Sigmoid colon (tissue), 6 donors: ENCODE measurements at regions not wholly inside any gene's neighbourhood (a gene's known extent, or its start where the extent isn't known, plus 50 kb on each side); places are given as distances from the start of the nearest gene placed in this dataset.

Experiments
- DNase-seq: peaks from one replicate; pipeline ENCODE4 v3.0.0-alpha.2; 2019
- H3K27ac ChIP-seq, 4 donors: fragments of 200-600 bp; sonication (generic); one replicate each; pipeline ENCODE4 v1.5.1; 2016 to 2019; ENCODE audit warnings: mild to moderate bottlenecking in 1 of 4
- H3K27me3 ChIP-seq, 3 donors: fragments of 200-600 bp; sonication (generic); one replicate each; pipeline ENCODE4 v1.5.1; 2019; ENCODE audit warnings: mild to moderate bottlenecking in 1 of 3
- H3K36me3 ChIP-seq, 4 donors: fragments of 200-600 bp; sonication (generic); one replicate each; pipeline ENCODE4 v1.5.1; 2016 to 2019
- H3K4me1 ChIP-seq, 4 donors: fragments of 200-600 bp; sonication (generic); one replicate each; pipeline ENCODE4 v1.5.1; 2017 to 2019
- H3K4me3 ChIP-seq, 4 donors: fragments of 200-600 bp; sonication (generic); one replicate each; pipeline ENCODE4 v1.5.1; 2017 to 2019; ENCODE audit warnings: mild to moderate bottlenecking in 2 of 4, moderate library complexity in 1 of 4
- H3K9me3 ChIP-seq, 4 donors: fragments of 200-600 bp in 3 of 4; sonication (generic) in 3 of 4; one replicate each; pipeline versions ENCODE4 v1.5.1 to v1.6.1; 2013 to 2019
- EP300 ChIP-seq, 4 donors: sonication (generic); formaldehyde crosslinking; IDR thresholded peaks; one replicate each; pipeline ENCODE4 v1.6.1; 2017; ENCODE audit warnings: antibody characterized with exemption in 4 of 4
- POLR2A ChIP-seq, 2 donors: fragments of 450-650 bp; IDR thresholded peaks; one replicate each; pipeline ENCODE4 v1.6.1; 2016; ENCODE audit warnings: antibody characterized with exemption in 2 of 2, mild to moderate bottlenecking in 2 of 2, moderate library complexity in 2 of 2
- POLR2AphosphoS5 ChIP-seq, 4 donors: sonication (generic); formaldehyde crosslinking; IDR thresholded peaks; one replicate each; pipeline ENCODE4 v1.6.1; 2017; ENCODE audit warnings: antibody characterized with exemption in 4 of 4
- WGBS, 2 donors: extraction: QIAGEN DNeasy Blood & Tissue Kit; methylation state at CpG; one replicate each; pipeline ENCODE4 v1.1.7; 2013; 5-methylcytosine and 5-hydroxymethylcytosine counted together
- intact Hi-C: fragments of 100-400 bp; cut with DNase I; formaldehyde crosslinking; loops from one replicate; pipeline ENCODE4 v1.15.1; 2023
- TF ChIP-seq, protein P1 (sequence below), 4 experiments: fragments of 450-650 bp in 3 of 4; fragments of 200-600 bp in 1 of 4; IDR thresholded peaks; one replicate each; pipeline ENCODE4 v1.5.1; 2016 to 2019; ENCODE audit warnings: antibody characterized with exemption in 4 of 4, mild to moderate bottlenecking in 3 of 4, moderate library complexity in 2 of 4
- donor health status: healthy with polysubstance abuse.
- donor health status: healthy.

- H3K27me3 ChIP-seq: no peaks in the 10 kb centered on the region
- no peak for TF ChIP-seq POLR2A (IDR thresholded peaks at IDR 0.05)
- TF ChIP-seq, protein P1, sequence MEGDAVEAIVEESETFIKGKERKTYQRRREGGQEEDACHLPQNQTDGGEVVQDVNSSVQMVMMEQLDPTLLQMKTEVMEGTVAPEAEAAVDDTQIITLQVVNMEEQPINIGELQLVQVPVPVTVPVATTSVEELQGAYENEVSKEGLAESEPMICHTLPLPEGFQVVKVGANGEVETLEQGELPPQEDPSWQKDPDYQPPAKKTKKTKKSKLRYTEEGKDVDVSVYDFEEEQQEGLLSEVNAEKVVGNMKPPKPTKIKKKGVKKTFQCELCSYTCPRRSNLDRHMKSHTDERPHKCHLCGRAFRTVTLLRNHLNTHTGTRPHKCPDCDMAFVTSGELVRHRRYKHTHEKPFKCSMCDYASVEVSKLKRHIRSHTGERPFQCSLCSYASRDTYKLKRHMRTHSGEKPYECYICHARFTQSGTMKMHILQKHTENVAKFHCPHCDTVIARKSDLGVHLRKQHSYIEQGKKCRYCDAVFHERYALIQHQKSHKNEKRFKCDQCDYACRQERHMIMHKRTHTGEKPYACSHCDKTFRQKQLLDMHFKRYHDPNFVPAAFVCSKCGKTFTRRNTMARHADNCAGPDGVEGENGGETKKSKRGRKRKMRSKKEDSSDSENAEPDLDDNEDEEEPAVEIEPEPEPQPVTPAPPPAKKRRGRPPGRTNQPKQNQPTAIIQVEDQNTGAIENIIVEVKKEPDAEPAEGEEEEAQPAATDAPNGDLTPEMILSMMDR (IDR thresholded peaks at IDR 0.05): no peak
- no peak for TF ChIP-seq EP300 (IDR thresholded peaks at IDR 0.05)
- no peak for TF ChIP-seq POLR2AphosphoS5 (IDR thresholded peaks at IDR 0.05)
- 8 to 28% methylated on average over 2 of the region's 2 CpGs for WGBS, 2 donors
- no peak overlapping the region for H3K4me3 ChIP-seq
- H3K4me1 ChIP-seq: no peaks in the 10 kb centered on the region
- H3K36me3 ChIP-seq: no peaks in the 10 kb centered on the region
- H3K27ac ChIP-seq: no peak overlapping the region
- intact Hi-C loops: no loop called here
- H3K9me3 ChIP-seq: no peaks in the 10 kb centered on the region
- no peak for DNase-seq
Measured at GRCh38 chr2:234564699-234565098, 67.8 kb upstream of the ARL4C start.

- Histone ChIP-seq H3K27me3 (no peaks in the 10 kb centered on the region), H3K4me3 (no peak overlapping the region), H3K9me3 (no peaks in the 10 kb centered on the region), H3K4me1 (no peaks in the 10 kb centered on the region), H3K36me3 (no peaks in the 10 kb centered on the region), H3K27ac (no peak overlapping the region)
- DNase-seq: no peak
- 84 to 89% methylated on average over 5 of the region's 5 CpGs for WGBS, 2 donors
- intact Hi-C loops: no loop called here
- TF ChIP-seq POLR2A (IDR thresholded peaks at IDR 0.05) (no peak), POLR2AphosphoS5 (IDR thresholded peaks at IDR 0.05) (no peak), EP300 (IDR thresholded peaks at IDR 0.05) (no peak)
- TF ChIP-seq, protein P1 (IDR thresholded peaks at IDR 0.05): no peak
Measured at GRCh38 chr2:234559609-234560008, 62.7 kb upstream of the ARL4C start.

GRCh38 chr2:234558642-234559041 lies 61.8 kb upstream of the ARL4C start:
- intact Hi-C loops: no loop called here
- WGBS, 2 donors: 96% methylated on average over 4 of the region's 4 CpGs

DNA sequence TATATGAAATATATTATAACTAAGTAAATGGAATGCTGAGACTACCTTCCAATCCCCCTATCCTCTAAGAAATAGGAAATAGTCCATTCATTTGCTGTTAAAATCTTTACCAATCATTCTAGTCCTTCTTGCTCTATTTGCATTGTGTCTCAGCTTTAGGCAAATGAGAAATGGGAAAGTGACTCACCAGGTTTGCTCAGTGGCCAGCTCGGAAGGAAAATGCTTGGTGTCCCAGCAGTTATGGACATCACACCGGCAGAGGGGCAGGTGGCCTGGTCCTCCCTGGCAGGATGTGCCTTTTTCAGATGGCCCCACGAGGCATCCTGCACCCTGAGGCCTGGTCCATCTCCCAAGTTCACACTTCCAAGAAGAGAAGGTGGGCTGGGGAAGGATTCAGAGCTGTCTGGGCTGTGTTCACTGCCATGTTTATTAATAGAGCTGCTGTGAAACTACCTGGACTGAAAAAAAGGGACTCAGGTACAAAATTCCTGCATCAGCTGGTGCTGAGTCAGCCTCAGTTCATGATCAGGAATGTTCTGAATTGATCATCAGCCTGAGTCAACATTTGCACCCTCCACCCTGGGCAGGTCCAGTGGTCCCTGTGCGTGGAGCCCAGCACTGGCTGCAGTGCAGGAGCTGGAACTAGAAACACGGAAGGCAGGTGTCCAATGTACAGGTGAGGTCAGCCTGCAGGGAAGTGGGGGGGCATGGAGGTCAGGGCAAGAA lies 60.1 kb upstream of the ARL4C start:
- Histone ChIP-seq H3K27ac (no peak overlapping the region), H3K36me3 (no peaks in the 10 kb centered on the region), H3K9me3 (no peaks in the 10 kb centered on the region), H3K27me3 (no peaks in the 10 kb centered on the region), H3K4me1 (no peaks in the 10 kb centered on the region), H3K4me3 (no peak overlapping the region)
- intact Hi-C loops: no loop called here
- DNase-seq: no peak
- TF ChIP-seq POLR2AphosphoS5 (IDR thresholded peaks at IDR 0.05) (no peak), POLR2A (IDR thresholded peaks at IDR 0.05) (no peak), EP300 (IDR thresholded peaks at IDR 0.05) (no peak)
- TF ChIP-seq, protein P1 (IDR thresholded peaks at IDR 0.05): no peak
- WGBS, 2 donors: 88 to 89% methylated on average over 5 of the region's 5 CpGs

More at GRCh38 chr2:234558642-234559041, 61.8 kb upstream of the ARL4C start:
- Histone ChIP-seq H3K9me3 (no peaks in the 10 kb centered on the region), H3K4me3 (no peak overlapping the region), H3K36me3 (no peaks in the 10 kb centered on the region), H3K27ac (no peak overlapping the region), H3K27me3 (no peaks in the 10 kb centered on the region), H3K4me1 (no peaks in the 10 kb centered on the region)
- no peak for TF ChIP-seq EP300 (IDR thresholded peaks at IDR 0.05)
- no peak for TF ChIP-seq POLR2A (IDR thresholded peaks at IDR 0.05)
- DNase-seq: no peak

DNA sequence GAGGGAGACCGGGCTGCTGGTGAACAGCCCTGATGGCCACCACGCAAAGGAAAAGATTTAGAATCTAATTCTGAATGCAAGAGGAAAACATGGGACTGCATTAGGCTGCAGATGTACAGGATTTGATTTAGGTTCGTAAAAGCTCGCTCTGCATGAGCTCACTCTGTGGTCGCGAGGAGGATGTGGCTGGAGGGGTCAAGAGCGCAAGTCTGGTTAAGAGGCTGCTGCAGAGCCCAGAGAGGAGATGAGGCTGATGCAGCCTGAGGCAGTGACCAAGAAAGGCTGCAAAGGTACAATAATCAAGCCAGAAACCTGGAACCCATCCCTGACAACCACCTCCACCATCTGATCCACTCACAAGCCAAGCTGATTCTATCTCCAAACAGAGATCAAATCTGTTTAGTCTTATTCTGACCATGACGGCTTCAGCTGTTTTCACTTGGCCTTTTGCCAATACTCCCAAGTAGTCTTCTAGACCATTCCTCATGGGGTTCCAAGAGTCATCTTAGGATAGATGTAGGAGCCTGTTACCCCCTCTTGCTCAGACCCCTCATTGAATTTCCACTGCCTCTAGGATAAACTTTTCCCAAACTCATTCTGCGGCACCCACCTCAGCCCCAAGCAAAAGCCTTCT lies 58.9 kb upstream of the ARL4C start:
- TF ChIP-seq POLR2A (IDR thresholded peaks at IDR 0.05): no peak
- Histone ChIP-seq H3K4me3 (no peak overlapping the region), H3K27ac (no peak overlapping the region), H3K27me3 (no peaks in the 10 kb centered on the region), H3K9me3 (no peaks in the 10 kb centered on the region), H3K36me3 (no peaks in the 10 kb centered on the region), H3K4me1 (no peaks in the 10 kb centered on the region)
- intact Hi-C loops: no loop called here
- DNase-seq: no peak
- 63 to 82% methylated on average over 9 of the region's 9 CpGs for WGBS, 2 donors
